ENCODE measurements at regions not wholly inside any gene's neighbourhood (a gene's known extent, or its start where the extent isn't known, plus 50 kb on each side); places are given as distances from the start of the nearest gene placed in this dataset.
"Not testable (repeated sequence)": the region's sequence is repeated elsewhere in the genome, so short reads cannot be mapped to it uniquely, and the experiment has no call there.

DNA sequence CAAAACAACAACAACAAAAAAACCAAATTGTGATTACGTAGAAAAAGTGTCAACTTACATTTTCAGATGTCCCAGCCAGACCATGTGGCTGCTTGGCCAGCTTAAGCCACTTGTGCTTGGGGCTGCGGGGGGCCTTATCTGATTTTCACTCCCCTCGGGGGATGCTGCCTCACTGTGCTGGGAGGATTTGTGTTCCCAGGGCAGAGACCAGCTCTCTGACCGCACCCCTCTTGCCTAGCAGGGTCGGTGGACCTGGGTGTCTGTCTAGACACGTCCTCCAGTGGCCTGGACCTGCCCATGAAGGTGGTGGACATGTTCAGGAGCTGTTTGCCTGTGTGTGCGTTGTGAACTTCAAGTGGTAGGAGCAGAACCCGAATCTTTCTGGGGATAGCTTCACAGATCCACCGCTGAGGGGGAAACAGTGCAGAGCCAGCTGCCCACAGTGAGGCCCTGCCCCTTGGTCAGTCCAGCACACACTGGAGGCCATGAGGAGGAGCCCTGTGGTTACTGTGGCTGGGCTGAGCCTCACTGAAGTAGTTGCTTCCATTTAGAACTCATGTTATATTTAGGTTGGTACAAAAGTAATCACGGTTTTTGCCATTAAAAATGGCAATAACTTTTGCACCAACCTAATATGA lies 173.9 kb downstream of the ADRA2C start:
- TF ChIP-seq POLR2A (IDR thresholded peaks at IDR 0.05; ENCODE audit: low read length); GATA1 (IDR thresholded peaks at IDR 0.05; ENCODE audit: low read depth, low read length): not testable (repeated sequence)

All from erythroblast (primary cell).